HG03064 (cell line): ENCODE measurements at regions not wholly inside any gene's neighbourhood (a gene's known extent, or its start where the extent isn't known, plus 50 kb on each side); places are given as distances from the start of the nearest gene placed in this dataset.

Experiments
- ATAC-seq: cut with Tn5 transposase; IDR thresholded peaks from one replicate; pipeline ENCODE4 v1.9.1; 2021; ENCODE audit warnings: low read depth; ENCODE audit not compliant: unreplicated experiment

GRCh38 chr6:164927288-164928056, 381.9 kb downstream of the C6orf118 start:
- peak; percentile 82 for ATAC-seq

DNA sequence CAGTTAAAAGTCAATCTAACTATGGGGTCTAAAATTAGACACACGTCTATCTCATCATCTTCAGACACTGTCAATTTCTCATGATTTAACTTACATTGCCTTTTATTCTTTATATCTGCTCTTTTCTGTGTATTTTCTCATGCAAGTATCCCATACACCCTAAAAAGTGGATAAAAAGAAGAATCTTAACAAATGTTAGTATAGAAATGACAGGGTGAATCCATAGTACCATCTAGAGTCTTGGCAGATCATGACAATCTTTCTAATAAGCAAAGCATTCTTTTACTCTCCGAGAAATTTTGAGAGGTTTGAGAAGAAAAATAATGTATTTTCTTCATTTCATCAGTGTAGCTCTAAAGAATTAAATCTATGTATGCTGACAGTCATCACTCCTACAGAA, 382.7 kb downstream of the C6orf118 start:
- ATAC-seq = no peak

DNA sequence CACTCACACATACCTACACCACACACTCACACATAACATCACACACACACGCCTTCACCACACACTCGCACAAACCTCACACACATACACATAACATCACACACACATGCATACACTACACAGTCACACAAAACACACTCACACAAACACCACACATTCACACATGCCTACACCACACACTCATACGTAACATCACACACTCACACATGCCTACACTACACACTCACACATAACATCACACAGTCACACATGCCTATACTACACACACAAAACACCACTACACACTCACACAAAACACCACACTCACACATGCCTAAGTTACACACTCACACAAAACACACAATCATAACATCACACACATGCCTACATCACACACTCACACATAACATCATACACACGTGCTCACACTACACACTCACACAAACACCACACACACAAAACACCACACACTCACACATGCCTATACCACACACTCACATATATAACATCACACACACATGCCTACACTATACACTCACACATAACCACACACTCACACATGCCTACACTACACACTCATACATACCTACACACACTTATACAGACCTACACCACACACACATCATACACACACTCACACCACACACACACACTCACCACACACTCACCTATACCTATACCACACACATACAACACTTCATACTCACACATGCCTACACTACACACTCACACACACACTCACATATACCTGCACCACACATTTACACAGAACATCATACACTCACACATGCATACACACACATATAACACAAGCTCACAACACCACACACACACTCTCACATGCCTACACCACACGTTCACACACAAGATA, 383.5 kb downstream of the C6orf118 start:
- no peak for ATAC-seq

DNA sequence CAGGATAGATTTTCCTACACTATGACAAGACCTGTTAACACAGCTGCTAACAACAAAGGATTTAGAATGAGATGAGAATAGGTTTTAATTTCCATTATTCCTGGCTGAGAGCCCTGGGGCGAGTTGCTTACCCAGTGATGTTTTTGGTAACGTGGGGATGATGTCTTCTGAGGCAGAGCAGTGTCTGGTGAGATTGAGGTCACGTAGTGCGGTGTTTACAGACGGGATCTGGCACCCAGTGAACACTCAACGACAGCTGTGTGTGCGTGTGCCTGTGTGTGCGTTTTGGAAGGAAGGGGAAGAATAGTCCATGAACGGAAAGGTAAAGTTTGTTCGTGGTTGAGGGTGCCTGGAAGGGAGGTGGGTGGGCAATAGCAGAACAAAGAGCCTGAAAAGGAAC, 384.7 kb downstream of the C6orf118 start:
- no peak for ATAC-seq

DNA sequence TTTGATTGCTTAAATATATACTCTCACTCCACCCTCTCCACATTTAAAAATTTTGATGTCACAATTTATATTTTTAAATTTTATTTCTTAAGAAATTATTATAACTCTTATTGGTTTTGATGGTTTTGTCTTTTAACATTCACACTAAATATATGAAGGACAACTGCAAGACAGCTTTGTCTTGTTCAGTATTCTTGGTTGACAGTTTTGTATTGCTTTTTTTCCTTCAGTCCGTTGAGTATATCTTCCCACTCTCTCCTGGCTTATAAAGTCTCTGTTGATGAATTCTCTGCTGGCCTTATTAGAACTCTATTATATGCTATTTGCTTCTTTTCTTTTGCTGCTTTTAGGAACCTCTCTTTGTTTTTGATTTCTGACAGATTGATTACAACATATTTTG, 392.2 kb downstream of the C6orf118 start:
- no peak for ATAC-seq

DNA sequence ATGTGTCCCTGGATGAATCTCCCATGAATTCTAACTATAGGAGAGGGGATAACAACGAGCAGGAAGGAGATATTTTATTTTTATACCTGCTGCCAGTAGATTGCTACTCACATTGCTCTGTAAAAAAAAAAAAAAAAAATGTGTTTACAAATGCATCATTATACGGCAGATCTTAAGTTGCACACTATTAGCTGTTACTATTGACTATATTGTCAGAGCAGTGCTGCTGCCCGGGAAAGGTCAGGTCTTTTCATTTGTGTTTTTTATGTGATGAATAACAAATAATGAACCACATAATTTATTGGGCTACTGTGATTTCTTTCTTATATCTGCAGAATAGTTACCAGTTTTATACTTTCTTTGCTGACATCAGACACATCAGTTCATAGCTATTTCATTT, 393.3 kb downstream of the C6orf118 start:
- no peak for ATAC-seq

GRCh38 chr6:164911873-164912580, 397.4 kb downstream of the C6orf118 start:
- ATAC-seq = no peak

DNA sequence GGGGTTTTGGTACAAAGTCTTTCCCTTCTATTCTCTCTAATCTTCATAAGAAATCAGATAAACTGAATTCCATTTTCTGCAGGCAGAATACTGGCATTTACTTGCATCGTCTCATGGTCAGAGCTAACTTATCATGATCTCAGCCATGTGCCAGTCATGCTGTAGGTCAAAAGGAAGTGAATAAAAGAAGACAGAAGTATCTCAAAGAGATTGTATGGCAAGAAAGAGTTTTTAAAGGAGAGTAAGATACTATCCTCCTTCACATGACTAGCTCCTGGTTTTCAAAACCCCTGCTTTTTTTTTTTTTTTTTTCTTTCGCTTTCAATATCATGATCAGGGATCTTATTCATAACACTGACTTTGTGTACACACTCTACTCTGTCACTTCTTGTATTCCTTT, 398.3 kb downstream of the C6orf118 start:
- no peak for ATAC-seq

- ATAC-seq = no peak
These were observed 402.6 kb downstream of the C6orf118 start for GRCh38 chr6:164906766-164907165.

- ATAC-seq = no peak
These were observed 404.1 kb downstream of the C6orf118 start for GRCh38 chr6:164905311-164905710.

GRCh38 chr6:164898412-164898811, 411.0 kb downstream of the C6orf118 start:
- no peak for ATAC-seq

GRCh38 chr6:164897523-164898235, 411.7 kb downstream of the C6orf118 start:
- no peak for ATAC-seq

DNA sequence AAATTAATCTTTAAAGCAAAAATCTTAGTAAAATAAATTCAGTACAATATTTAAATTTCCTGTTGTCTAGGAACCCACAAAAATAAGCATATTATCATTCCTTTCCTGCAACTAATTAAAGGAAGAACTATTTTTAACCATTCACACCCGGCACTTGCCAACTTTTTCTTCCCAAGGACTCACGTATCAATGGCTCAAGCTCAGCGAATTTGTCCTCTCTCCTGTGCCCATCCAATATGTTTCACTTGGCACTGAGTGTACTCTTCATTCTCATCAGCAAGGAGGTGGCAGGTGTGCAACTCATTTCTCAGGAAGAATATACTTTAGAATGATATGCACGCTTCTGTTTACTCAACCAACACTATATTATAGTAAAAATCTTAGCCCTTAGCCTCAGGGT, 419.4 kb downstream of the C6orf118 start:
- no peak for ATAC-seq

DNA sequence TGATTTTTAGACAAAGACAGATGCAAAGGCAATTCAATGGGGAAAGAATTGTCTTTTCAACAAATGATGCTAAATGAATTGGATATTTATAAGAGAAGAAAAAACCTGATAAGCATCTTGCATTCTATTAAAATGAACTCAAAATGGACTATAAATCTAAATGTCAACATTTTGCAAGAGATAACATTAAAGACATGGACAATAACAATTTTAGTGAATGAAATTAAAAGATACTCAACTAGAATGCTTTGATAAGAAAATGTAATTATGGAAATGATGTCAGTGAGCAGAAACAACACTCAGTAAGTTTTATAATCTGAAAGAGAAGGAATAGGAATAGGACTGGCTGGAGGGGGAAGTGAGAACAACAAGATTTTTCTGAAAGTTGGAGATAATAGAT, 421.7 kb downstream of the C6orf118 start:
- ATAC-seq = no peak

GRCh38 chr6:164882236-164882635, 427.2 kb downstream of the C6orf118 start:
- ATAC-seq = no peak

DNA sequence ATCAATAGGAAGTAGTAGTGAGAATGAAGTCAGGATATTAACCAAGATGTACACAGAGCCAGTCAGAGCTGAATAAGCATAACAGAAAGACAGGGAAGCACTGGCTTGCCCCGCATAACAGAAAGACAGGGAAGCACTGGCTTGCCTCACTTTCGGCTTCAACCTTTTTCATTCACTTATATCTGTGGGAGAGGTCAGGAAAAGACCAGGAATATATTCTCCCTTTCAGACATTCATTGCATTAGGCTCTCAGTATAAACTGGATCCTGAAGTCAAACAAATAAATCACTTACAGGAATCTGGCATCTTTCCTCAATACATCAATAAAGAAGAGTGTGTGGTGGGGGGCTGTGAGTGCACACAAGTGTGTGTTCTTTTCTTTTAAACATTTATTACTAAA, 437.6 kb downstream of the C6orf118 start:
- no peak for ATAC-seq

- no peak for ATAC-seq
These were observed 439.2 kb downstream of the C6orf118 start for GRCh38 chr6:164870164-164870563.

GRCh38 chr6:164861967-164862366, 447.4 kb downstream of the C6orf118 start:
- ATAC-seq = no peak

GRCh38 chr6:164859816-164860215, 449.6 kb downstream of the C6orf118 start:
- ATAC-seq = no peak

DNA sequence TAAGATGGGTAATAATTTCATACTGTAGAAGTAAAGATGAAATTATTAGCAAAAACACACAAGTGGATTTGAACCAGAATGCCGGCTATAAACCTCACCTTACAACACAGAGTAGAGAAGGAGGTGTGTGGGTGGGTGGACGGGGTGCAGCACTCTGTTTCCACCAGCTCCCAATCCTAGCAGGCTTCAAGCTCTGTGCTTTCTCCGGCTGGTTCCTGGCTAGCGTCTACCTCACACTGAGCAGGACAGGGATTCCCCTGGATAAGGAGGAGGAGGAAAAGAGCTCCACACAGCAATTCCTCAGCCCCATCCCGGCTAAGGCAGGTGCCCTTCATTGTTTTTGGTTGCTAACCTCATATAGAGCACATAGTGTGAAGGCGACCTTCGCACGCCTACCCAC, 453.3 kb downstream of the C6orf118 start:
- no peak for ATAC-seq

- ATAC-seq = no peak
These were observed 454.1 kb downstream of the C6orf118 start for GRCh38 chr6:164855281-164855680.
